ENCODE measurements at regions not wholly inside any gene's neighbourhood (a gene's known extent, or its start where the extent isn't known, plus 50 kb on each side); places are given as distances from the start of the nearest gene placed in this dataset.

- dilution Hi-C loops (cut with MboI; ENCODE audit: extremely low pct_ligation_motif_present, low sequenced_read_pairs): no loop called here
- CTCF ChIA-PET: no interaction called here
- FAIRE-seq (no peak), DNase-seq (ENCODE audit: low read depth, low spot score) (no peak)
- BruUV-seq (replicated peaks): no TSS peak
- H3K4me2 ChIP-seq (ENCODE audit: insufficient read depth, low read length): no peak overlapping the region
- no peaks in the 10 kb centered on the region for H3K4me1 ChIP-seq (ENCODE audit: control insufficient read depth, extremely low read depth, insufficient read depth, low read length)
- no peak overlapping the region for H3K9ac ChIP-seq (replicated peaks; ENCODE audit: extremely low read depth, insufficient read depth, low read length)
- H3K4me3 ChIP-seq (replicated peaks in 1 of 3; ENCODE audit: insufficient read depth in 1 of 3, low read depth in 1 of 3, low read length in 3 of 3): no peak overlapping the region
- H3K27ac ChIP-seq (ENCODE audit: insufficient read depth, low read depth, low read length): no peak overlapping the region
- POLR2A ChIA-PET: no interaction called here
- H3K9me3 ChIP-seq (replicated peaks; ENCODE audit: control insufficient read depth, insufficient read depth, low read length): no peaks in the 10 kb centered on the region
- no peaks in the 10 kb centered on the region for H3K36me3 ChIP-seq (ENCODE audit: control insufficient read depth in 2 of 2, extremely low read depth in 1 of 2, insufficient read depth in 2 of 2, low read length in 2 of 2)
- no peaks in the 10 kb centered on the region for H3K27me3 ChIP-seq (ENCODE audit: control insufficient read depth in 2 of 2, insufficient read depth in 2 of 2, low read length in 2 of 2)
- no peaks in the 10 kb centered on the region for H4K20me1 ChIP-seq (replicated peaks; ENCODE audit: control insufficient read depth, extremely low read depth, insufficient read depth, low read length)
- H2AFZ ChIP-seq (ENCODE audit: low read depth, low read length): no peak overlapping the region
- no peaks in the 10 kb centered on the region for H3K9me1 ChIP-seq (replicated peaks; ENCODE audit: control insufficient read depth, extremely low read depth, insufficient read depth, low read length)
- intact Hi-C loops (cut with micrococcal nuclease): no loop called here
- no peaks in the 10 kb centered on the region for H3K79me2 ChIP-seq (ENCODE audit: control insufficient read depth, insufficient read depth, low read length)
- TF ChIP-seq EZH2 (IDR thresholded peaks at IDR 0.05; ENCODE audit: borderline replicate concordance, low read depth, low read length, severe bottlenecking) (no peak), GATA2 (IDR thresholded peaks at IDR 0.05; ENCODE audit: insufficient read depth, insufficient read length, low read depth, low read length) (no peak), MYC (IDR thresholded peaks at IDR 0.05; ENCODE audit: low read depth, low read length) (no peak), POLR2AphosphoS5 (IDR thresholded peaks at IDR 0.05; ENCODE audit: insufficient read depth, low read depth, low read length) (no peak), POLR2A (IDR thresholded peaks at IDR 0.05; ENCODE audit: low read depth, low read length) (no peak), CTCF (IDR thresholded peaks at IDR 0.05; ENCODE audit: extremely low read depth in 1 of 2, insufficient read depth in 1 of 2, low read depth in 1 of 2, low read length in 2 of 2) (no peak), JUN (IDR thresholded peaks at IDR 0.05; ENCODE audit: borderline replicate concordance, insufficient read depth, insufficient read length, low read depth) (no peak), FOS (IDR thresholded peaks at IDR 0.05; ENCODE audit: borderline replicate concordance, insufficient read depth, low read length) (no peak)
- TF ChIP-seq, protein P1, sequence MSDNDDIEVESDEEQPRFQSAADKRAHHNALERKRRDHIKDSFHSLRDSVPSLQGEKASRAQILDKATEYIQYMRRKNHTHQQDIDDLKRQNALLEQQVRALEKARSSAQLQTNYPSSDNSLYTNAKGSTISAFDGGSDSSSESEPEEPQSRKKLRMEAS (IDR thresholded peaks at IDR 0.05; ENCODE audit: insufficient read depth, insufficient read length): no peak
Measured at GRCh38 chr9:108663422-108663821, 192.4 kb downstream of the ACTL7B start.

Measured in endothelial cell of umbilical vein (primary cell).